GM19239 (cell line): ENCODE measurements at regions not wholly inside any gene's neighbourhood (a gene's known extent, or its start where the extent isn't known, plus 50 kb on each side); places are given as distances from the start of the nearest gene placed in this dataset.
A peak's percentile ranks its signal among the peaks of the same experiment; 100 is the strongest.

Experiments used
- DNase-seq: peaks from one replicate; pipeline ENCODE4 v3.0.0; 2011; ENCODE audit warnings: low spot score; ENCODE audit not compliant: insufficient read length
- FAIRE-seq: peaks from 2 replicates; lab custom pipeline; 2011; peaks lifted over from hg19 to GRCh38; lab: Jason Lieb, UNC

DNA sequence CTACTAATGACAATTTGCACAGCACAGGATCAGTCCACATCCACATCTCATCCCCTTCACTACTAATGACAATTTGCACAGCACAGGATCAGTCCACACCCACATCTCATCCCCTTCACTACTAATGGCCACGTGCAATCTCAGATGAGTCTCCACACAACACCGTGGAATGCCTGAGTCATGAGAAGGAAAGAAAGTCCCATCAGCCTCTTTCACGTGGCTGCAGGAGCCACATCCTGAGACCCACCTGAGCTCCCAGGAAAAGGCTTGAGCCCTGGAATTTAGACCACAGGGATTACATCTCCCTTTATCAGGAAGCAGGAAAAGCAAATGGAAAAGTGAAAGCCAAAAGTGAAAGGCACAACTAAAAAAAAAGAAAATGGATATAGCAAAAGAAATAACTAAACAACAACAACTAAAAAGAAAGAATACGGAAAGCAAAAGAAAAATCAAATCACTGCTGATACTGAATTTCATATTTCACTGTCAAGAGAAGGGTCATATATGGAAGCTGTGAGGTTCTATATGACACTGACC is 1300.5 kb downstream of the TMEM121 start:
- no peak for DNase-seq
- FAIRE-seq, result no peak

DNA sequence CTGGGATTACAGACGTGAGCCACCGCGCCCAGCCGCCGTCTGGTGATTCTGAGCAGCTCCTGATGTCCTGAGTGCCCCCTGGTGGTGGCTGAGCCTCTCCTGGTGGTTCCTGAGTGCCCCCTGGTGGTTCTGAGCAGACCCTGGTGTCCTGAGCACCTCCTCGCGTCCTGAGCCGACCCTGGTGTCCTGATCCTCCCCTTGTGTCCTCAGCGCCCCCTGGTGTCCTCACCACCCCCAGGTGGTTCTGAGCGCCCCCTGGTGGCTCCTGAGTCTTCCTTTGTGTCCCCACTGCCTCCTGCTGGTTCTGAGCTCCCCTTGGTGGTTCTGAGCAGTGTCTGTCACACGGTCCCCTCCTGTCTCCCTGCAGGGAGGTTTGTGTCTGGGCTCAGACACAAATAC is 1304.9 kb downstream of the TMEM121 start:
- FAIRE-seq (peak; percentile 45), DNase-seq (no peak)

DNA sequence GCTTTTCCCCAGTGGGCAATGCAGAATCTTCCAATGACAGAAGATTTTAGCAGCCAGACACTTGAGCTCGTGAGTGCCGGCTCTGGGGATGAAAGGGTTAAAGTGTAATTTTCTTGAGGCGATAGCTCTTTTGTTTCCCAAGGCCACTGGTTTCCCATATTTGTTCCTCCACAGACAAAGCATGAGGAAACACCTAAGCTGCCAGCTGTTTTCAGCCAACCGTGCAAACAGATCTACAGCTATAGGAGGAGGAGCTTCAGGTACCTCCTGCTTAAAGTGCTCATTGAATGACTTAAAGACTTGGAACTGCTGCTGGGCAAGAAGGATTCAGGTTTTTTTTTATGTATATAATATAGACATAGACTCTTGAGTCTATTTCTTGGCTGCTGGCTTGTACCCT is 1311.5 kb downstream of the TMEM121 start:
- no peak for DNase-seq
- FAIRE-seq, result no peak

DNA sequence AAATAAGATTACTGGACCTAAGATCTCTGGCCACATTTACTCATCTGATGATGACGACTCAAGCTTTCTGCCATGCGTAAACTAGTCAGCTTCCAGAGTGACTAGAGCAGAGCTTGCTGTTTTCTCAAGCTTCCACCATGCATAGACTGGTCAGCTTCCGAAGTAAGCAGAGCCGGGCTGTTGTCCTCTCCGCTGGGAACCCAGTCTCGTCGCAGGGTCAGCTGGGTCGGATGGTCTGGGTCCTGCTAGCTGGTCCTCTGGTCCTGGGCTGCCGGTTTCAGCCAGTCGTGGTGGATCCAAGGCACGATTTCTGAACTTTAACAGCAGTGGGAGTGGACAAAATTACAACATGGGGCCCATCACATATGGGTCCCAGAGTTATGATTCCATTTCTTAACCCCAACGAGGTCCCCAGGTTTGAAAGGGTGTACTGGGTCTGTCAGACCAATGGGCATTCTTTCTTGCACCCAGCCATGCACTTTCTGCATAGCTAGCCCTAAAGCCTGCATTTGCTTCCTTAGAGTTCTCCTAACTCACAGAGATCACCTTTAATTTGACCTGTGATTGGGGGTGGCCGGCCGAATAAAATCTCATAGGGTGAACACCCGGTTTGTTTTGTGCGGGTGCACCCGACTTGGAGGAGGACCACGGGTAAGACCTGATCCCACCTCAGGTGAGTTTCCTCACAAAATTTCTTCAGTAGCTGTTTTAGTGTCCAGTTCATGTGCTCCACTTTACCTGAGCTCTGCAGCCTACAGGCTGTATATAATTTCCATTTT is 1312.8 kb downstream of the TMEM121 start:
- DNase-seq (no peak), FAIRE-seq (no peak)

DNA sequence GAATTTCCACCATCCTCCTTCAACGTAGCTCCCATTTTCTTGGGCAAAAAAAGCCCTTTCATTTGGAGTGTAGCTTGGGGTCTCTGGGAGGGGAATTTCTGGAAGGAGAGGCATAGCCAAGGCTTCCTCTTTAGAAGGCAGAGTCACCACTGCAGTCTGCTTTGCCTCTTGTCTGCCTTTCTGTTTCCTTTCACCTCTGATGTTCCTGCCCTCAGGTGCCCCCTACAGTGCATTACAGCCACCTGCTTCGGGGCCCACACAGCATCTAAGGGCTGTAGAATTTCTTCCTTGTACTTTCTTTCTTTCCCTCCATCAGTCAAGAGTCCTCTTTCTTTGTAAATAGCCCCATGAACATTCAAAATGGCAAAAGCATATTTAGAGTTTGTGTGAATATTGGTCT is 1313.9 kb downstream of the TMEM121 start:
- peak; percentile 70 for FAIRE-seq

DNA sequence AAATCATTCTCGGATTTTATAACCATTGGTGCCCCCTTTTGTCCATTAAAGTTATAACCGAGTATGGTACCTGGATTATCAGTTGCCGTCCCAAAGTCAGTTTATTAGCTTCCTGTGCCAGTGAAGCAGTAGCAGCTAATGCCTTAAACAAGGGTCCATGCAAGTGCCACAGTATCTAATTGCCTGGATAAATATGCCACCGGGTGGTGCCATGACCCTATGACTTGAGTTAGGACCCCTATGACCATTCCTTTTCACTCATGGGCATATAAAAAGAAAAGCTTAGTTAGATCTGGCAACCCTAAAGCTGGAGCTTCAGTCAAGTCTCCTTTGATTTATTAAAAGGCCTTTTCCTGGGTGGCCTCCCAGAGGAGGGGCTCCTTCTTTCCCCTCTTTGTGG is 1314.6 kb downstream of the TMEM121 start:
- no peak for DNase-seq
- FAIRE-seq, result no peak

More for the DNA sequence above, 1313.9 kb downstream of the TMEM121 start:
- DNase-seq, result no peak

DNA sequence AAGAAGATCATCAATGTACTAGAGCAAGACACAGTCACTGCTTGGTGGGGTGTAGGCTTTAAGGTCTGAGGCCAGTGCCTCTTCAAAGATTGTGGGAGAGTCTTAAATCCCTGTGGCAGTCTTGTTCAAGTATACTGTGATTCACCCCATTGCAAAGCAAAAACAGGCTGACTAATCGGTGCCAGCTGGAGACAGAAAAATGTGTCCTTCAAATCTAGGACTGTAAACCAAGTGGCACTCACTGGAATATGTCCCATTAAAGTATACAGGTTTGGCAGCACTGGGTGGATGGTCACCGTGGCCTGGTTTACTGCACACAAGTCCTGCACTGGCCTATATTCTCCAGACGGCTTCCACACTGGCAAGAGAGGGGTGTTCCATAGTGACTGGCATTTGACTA is 1315.3 kb downstream of the TMEM121 start:
- FAIRE-seq, result no peak
- no peak for DNase-seq

DNA sequence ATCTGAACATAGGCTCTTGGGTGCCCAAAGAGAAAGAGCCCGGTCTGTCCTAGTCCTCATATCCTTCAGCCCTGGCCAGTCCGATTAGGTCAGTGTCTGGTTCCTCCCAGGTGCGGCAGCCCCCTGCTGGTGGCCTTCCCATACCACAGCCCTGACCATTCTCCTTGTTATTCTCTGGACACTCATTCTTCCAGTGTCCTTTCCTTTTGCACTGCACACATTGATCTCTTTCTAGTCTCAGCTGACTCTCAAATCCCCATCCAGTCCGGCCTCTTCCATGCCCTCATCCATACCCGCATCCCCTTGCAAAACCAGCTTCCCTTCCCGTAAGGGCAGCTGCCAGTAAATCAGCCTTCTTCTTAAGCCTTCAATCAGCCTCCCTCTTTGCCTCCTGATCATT is 1316.3 kb downstream of the TMEM121 start:
- FAIRE-seq (peak; percentile 61), DNase-seq (no peak)

DNA sequence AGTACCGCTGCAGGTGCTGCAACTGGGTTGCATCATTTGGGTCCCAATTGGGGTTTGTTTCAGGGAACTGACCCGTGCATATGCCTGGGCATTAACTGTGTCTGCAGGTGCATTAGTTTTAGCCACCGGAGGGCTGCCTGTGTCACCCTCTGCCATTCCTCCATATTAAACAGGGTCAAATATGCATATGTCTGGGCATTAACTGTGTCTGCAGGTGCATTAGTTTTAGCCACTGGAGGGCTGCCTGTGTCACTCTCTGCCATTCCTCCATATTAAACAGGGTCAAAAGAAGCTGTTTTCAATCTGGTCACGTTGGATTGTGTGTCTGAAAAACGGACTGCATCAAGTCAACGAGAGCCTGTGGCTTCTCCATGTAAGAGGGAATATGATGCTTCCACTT is 1317.0 kb downstream of the TMEM121 start:
- FAIRE-seq, result no peak

DNA sequence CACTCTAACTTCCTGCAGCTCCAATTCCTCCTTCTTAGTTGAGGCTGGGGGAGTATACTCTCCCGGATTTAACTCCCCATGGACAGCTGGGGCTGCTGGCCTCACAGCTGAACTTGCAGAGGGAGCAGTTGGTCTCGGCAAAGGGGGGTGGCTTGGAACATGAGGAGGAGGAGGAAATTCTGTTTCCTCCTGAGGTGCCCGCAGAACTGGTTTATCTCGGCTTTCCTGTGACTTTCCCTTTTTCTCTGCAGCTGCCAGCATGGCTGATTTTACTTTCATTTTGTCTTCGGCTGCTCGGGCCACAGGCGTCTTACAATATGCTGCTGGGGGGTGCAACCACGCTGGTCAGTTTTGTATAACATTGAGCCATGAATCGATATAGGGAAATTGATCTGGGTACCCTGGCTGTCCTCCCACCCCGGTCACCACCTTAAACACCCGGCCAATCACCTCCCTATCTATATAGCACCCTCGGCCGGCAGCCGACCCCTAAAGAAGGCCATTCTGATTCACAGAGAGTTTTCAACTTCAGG is 1317.6 kb downstream of the TMEM121 start:
- DNase-seq (no peak), FAIRE-seq (peak; percentile 92)

More for the DNA sequence above, 1317.0 kb downstream of the TMEM121 start:
- no peak for DNase-seq

DNA sequence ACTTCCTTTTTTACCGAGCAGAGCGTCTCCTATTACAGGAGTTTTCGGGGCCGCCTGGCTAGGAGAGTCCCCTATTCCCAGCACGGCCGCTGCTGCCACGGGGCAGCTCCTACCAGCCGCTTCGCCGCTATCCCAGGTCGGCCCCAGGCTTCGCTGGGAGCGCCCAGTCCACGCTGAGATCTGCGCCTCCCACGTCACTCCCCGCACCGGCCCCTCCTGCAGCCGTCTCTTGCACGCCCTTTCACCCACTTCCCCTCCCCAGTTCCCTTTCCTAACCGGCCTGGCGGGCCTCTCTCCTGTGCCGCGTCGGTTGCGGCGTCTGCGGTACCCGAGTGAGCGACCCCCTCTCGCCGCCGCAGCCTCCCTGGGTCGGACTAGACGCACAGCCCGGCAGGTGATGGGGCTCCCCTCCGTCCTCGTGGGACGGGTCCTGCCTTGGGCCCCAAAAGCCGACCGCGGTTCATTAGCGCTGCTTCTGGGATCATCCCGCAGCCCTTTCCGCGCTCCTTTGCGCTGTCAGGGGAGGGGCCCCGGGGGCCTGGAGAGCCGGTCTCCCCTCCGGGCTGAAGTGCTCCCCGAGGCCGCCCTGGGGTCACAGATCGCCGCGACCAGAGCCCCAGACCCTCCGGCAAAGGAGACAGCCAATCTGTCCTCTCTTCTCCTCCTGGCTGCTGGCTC is 1318.4 kb downstream of the TMEM121 start:
- DNase-seq (no peak), FAIRE-seq (peak; percentile 82)

DNA sequence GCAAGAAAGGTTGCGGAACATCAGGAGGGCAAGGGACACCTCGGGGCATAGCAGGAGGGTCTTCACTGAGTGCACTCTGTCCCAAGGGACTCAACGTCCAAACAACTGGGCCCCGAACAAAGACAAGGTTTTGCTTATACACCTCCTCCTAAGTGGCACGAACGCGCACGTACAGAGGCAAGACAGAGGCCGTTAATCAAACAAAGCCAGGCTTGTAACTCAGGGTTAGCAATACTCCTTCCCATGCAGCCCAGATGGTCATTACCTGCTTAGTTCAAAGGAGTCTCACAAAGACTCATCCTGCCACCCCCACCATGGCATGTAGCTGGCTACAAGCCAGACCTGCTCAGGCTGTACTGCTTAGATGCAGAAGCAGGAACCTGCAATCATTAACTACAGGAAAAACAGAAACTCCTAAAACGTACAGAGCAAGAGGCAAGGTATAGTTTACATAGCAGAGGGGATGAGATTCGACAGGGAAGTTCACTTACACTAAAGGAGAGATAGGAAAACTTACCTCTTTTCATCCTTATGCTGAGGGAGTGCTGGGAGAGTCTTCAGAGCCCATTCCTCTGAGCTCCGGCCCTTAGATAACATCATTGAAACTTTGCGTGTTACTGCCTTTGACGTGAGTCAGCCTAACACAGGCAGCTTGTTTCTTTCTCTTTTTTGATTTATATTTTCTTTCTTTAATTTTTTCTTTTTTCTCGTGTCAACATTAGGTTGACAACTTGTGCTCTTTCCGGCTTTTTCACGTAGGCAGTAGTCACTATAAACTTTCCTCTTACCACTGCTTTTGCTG is 1319.1 kb downstream of the TMEM121 start:
- FAIRE-seq (peak; percentile 100), DNase-seq (no peak)

DNA sequence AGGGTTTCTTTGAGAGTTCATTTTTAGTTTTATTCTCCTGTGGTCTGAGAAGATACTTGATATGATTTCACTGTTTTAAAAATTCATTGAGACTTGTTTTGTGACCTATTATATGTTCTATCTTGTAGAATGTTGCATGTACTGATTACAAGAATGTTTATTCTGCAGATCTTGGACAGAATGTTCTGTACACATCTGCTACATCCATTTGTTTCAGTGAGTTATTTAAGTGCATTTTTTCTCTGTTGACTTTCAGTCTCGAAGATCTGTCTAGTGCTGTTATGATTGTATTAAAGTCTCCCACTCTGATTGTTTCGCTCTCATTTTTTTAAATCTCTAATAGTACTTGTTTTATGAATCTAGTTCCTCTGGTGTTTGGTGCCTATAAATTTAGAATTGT is 1319.8 kb downstream of the TMEM121 start:
- no peak for DNase-seq
- no peak for FAIRE-seq

DNA sequence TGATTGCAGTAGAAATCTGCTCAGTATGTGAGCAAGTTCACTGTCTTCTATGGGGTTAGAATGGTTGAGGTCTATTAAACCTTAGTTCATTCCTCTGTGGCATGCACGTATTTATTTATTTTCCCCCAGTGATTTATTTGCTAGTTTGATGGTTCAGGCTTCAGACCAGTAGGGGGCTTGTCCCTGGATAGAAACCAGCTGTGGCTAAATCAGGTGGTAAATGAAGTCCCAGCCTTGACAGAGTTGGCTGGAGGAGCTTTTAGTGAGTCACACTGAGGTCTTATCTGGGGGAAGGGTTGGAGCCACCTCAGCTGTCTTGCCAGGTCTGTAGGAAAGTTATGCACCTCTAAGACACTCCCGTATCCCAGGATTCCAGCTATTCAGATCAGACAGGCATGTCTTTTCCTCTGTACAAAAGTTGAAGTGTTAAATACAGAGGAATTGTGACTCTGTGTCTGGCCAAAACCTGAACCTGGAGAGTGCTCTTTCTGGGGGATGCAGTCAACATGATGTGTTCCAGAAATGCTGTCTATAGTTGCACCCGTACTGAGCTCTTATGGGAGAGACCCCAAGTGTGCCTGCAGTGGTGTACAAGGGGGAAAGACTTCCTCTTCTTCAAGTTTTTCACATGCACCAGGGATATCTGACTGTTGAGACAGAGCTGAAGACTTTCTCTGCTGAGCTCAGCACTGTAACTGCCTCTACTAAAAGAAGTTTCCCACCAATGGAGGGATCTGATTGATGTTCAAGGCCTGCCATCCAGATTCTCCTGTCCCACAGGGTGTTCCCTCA is 1322.1 kb downstream of the TMEM121 start:
- FAIRE-seq (peak; percentile 98), DNase-seq (no peak)

DNA sequence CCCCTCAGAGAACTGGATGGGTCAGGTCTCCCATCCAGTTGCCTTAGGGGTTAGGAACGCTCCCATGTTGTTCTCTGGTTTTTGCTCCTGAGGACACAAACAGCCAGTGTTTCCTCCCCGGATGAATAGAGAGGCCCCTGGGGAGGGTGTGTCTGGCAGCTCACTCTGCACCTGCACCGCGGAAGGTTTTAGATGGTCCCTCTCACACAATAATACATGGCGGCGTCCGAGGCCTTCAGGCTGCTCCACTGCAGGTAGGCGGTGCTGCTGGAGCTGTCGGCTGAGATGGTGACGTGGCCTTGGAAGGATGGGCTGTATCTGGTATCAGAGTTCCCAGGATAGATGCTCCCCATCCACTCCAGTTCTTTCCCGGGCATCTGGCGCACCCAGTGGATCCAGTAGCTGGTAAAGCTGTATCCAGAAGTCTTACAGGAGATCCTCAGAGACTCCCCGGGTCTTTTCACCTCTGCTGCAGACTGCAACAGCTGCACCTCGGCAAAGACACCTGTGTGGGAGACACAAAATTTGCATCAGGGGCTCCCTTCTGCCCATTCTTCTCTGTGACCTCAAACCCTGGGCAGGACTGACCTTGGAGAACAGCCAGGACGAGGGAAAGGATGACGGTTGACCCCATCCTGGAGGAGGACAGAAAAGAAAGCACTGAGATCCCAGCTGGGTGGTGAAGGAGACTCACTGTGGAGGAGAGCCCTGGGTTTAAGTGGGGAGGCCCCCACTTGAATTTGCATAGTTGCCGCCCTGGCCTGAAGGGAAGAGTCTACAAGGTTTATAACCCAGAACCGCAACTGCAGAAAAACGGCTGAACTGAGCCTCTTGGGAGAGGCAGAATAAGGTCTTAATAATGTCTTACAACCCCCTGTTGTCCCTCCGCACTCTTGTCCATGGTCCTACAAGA is 1324.8 kb downstream of the TMEM121 start:
- DNase-seq (no peak), FAIRE-seq (peak; percentile 96)

DNA sequence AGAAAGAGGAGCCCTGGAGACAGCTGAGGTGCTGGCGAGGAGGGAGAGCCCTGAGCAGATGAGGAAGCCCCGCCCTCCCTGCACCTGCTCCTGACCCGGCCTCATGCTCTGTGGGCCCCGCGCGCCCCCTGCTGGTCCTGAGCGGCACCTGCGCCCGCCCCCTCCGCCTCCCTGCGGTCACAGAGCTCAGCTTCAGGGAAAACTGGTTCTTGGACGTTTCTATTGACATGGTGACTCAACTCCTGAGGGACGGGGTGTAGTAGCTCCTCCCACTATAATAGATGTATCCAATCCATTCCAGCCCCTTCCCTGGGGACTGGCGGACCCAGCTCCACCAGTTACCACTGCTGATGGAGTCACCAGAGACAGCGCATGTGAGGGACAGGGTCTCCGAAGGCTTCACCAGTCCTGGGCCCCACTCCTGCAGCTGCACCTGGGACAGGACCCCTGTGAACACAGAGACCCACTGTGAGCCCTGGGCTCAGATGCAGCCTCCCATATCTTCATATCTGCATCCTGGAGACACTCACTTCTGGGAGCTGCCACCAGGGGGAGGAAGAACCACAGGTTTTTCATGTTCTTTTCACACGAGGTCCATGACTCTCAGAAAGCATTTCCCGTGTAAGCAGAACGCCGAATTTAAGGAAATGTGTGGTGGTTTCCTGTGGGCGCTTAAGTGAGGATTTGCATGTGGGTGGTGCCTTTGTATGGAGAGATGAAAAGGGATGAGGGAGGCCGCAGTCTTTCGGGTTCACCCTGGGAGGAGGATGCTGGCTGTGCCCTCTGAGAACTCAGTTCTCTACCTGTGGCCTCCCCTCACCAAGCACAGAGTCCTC is 1346.4 kb downstream of the TMEM121 start:
- peak; percentile 97 for FAIRE-seq
- DNase-seq, result no peak

DNA sequence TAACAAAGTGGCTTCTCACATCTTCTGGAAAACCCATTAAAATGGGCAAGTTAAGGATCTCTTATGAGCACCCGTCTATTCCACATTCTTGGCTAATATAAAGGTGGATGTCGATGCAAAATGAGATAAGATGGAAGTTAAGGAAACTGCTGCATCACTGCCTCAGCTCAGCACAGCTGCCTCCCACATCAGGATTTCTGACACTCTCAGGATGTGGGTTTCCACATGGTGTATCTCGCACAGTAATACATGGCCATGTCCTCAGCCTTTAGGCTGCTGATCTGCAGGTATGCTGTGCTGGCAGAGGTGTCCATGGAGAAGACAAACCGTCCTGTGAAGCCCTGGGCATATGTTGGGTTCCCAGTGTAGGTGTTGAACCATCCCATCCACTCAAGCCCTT is 1348.0 kb downstream of the TMEM121 start:
- FAIRE-seq (no peak), DNase-seq (no peak)

DNA sequence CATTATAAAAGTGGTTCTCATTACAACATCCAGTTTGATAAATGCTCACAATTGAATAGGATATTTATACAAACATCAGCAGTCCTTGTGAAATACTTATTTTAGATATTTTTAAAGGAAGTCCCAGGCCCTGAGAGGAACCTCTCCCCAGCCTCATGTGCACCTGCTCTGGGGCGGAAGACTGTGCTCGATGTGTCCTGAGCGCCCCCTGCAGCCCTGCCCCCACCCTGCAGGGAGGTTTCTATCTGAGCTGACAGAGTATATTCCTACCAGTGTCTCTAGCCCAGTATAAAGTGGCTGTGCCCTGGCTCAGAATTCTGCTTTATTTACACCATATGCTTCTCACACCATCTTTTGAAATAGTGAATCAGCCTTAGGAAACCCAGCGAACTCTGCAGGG is 1349.1 kb downstream of the TMEM121 start:
- no peak for DNase-seq
- peak; percentile 76 for FAIRE-seq
